HEK293 (cell line): ENCODE measurements at regions not wholly inside any gene's neighbourhood (a gene's known extent, or its start where the extent isn't known, plus 50 kb on each side); places are given as distances from the start of the nearest gene placed in this dataset.

Source experiments
- CTCF ChIA-PET: fragments of 350-600 bp; formaldehyde crosslinking; extraction: SDS; loops from one replicate; lab custom pipeline; 2021; ENCODE audit warnings: antibody characterized with exemption; lab: Yijun Ruan, JAX
- POLR2A ChIA-PET: fragments of 300-600 bp; formaldehyde crosslinking; extraction: SDS; loops from one replicate; lab custom pipeline; 2020; ENCODE audit warnings: antibody characterized with exemption, inconsistent platforms; lab: Yijun Ruan, JAX
- H3K27ac ChIP-seq: fragments of 200-500 bp; sonication (Bioruptor generic); 2 replicates; pipeline ENCODE4 v1.5.1; 2014; ENCODE audit warnings: low read depth, low read length, control low read depth, inconsistent platforms; ENCODE audit errors: extremely low read depth
- H3K36me3 ChIP-seq, 2 experiments: fragments of 200-500 bp in 1 of 2; sonication (Bioruptor generic) in 1 of 2; 1 replicate in 1 of 2; 2 replicates in 1 of 2; pipeline ENCODE4 v1.5.1; 2014 to 2017; ENCODE audit warnings: inconsistent platforms in 2 of 2, low read length in 2 of 2; ENCODE audit not compliant: control insufficient read depth in 2 of 2, insufficient read depth in 1 of 2
- H3K4me1 ChIP-seq: fragments of 200-500 bp; sonication (Bioruptor generic); 2 replicates; pipeline ENCODE4 v1.5.1; 2014; ENCODE audit warnings: mild to moderate bottlenecking, low read length, inconsistent platforms; ENCODE audit not compliant: control insufficient read depth, insufficient read depth
- H3K4me3 ChIP-seq: 2 replicates; pipeline ENCODE4 v1.5.1; 2011; ENCODE audit warnings: low read depth, mild to moderate bottlenecking, control low read depth, low read length, moderate library complexity
- H3K9me3 ChIP-seq: fragments of 200-500 bp; sonication (Bioruptor generic); 2 replicates; pipeline ENCODE4 v1.5.1; 2014; ENCODE audit warnings: low read depth, low read length, inconsistent platforms; ENCODE audit not compliant: control insufficient read depth, insufficient read depth
- BCL11A ChIP-seq: fragments of 450-650 bp; formaldehyde crosslinking; IDR thresholded peaks from 2 replicates; pipeline ENCODE4 v1.5.1; 2016; ENCODE audit warnings: low read depth, missing biosample characterization, missing genetic modification characterization
- ELK4 ChIP-seq: IDR thresholded peaks from 2 replicates; pipeline ENCODE4 v1.6.1; 2011; ENCODE audit warnings: mild to moderate bottlenecking, low read depth, low read length, borderline replicate concordance
- FEZF1 ChIP-seq: fragments of 450-650 bp; formaldehyde crosslinking; IDR thresholded peaks from 2 replicates; pipeline ENCODE4 v1.5.1; 2016; ENCODE audit warnings: missing biosample characterization, missing genetic modification characterization
- GFI1B ChIP-seq: fragments of 450-650 bp; formaldehyde crosslinking; IDR thresholded peaks from 2 replicates; pipeline ENCODE4 v1.5.1; 2016; ENCODE audit warnings: missing biosample characterization, missing genetic modification characterization
- GLIS2 ChIP-seq: fragments of 450-650 bp; formaldehyde crosslinking; IDR thresholded peaks from 2 replicates; pipeline ENCODE4 v1.5.1; 2016; ENCODE audit warnings: missing biosample characterization, missing genetic modification characterization
- HOXA7 ChIP-seq: sonication (generic); formaldehyde crosslinking; IDR thresholded peaks from 2 replicates; pipeline ENCODE4 v1.8.1; 2022; ENCODE audit warnings: missing genetic modification reagents, borderline replicate concordance
- HOXD13 ChIP-seq: sonication (generic); formaldehyde crosslinking; IDR thresholded peaks from 2 replicates; pipeline ENCODE4 v1.8.0; 2022; ENCODE audit warnings: missing genetic modification reagents, borderline replicate concordance
- KLF16 ChIP-seq: fragments of 450-650 bp; formaldehyde crosslinking; IDR thresholded peaks from 2 replicates; pipeline ENCODE4 v1.5.1; 2017; ENCODE audit warnings: missing biosample characterization, missing genetic modification characterization
- PRDM1 ChIP-seq: fragments of 450-650 bp; formaldehyde crosslinking; IDR thresholded peaks from 2 replicates; pipeline ENCODE4; 2016; ENCODE audit warnings: missing biosample characterization, missing genetic modification characterization
- ZBTB49 ChIP-seq: fragments of 450-650 bp; formaldehyde crosslinking; IDR thresholded peaks from 2 replicates; pipeline ENCODE4 v1.5.1; 2016; ENCODE audit warnings: missing biosample characterization, missing genetic modification characterization, low read depth
- ZFP3 ChIP-seq: fragments of 450-650 bp; formaldehyde crosslinking; IDR thresholded peaks from 2 replicates; pipeline ENCODE4 v1.5.1; 2016; ENCODE audit warnings: low read depth, missing biosample characterization, missing genetic modification characterization
- ZFP69B ChIP-seq: fragments of 450-650 bp; formaldehyde crosslinking; IDR thresholded peaks from 2 replicates; pipeline ENCODE4 v1.5.1; 2016; ENCODE audit warnings: missing biosample characterization, missing genetic modification characterization
- ZNF132 ChIP-seq: fragments of 450-650 bp; formaldehyde crosslinking; IDR thresholded peaks from 2 replicates; pipeline ENCODE4 v1.5.1; 2017; ENCODE audit warnings: missing biosample characterization, missing genetic modification characterization, borderline replicate concordance
- ZNF184 ChIP-seq: fragments of 450-650 bp; IDR thresholded peaks from 2 replicates; pipeline ENCODE4 v1.5.1; 2018; ENCODE audit warnings: missing biosample characterization, mild to moderate bottlenecking, missing genetic modification characterization
- ZNF248 ChIP-seq: fragments of 450-650 bp; formaldehyde crosslinking; IDR thresholded peaks from 2 replicates; pipeline ENCODE4 v1.5.1; 2017; ENCODE audit warnings: missing biosample characterization, missing genetic modification characterization
- ZNF302 ChIP-seq: fragments of 450-650 bp; formaldehyde crosslinking; IDR thresholded peaks from 2 replicates; pipeline ENCODE4 v1.5.1; 2016; ENCODE audit warnings: missing biosample characterization, missing genetic modification characterization, low read depth
- ZNF394 ChIP-seq: fragments of 450-650 bp; formaldehyde crosslinking; IDR thresholded peaks from 2 replicates; pipeline ENCODE4 v1.5.1; 2016; ENCODE audit warnings: missing biosample characterization, missing genetic modification characterization, mild to moderate bottlenecking, moderate library complexity, borderline replicate concordance
- ZNF510 ChIP-seq: fragments of 450-650 bp; formaldehyde crosslinking; IDR thresholded peaks from 2 replicates; pipeline ENCODE4 v1.5.1; 2018; ENCODE audit warnings: mild to moderate bottlenecking, missing genetic modification characterization, missing biosample characterization; ENCODE audit not compliant: insufficient replicate concordance
- ZNF558 ChIP-seq: fragments of 450-650 bp; formaldehyde crosslinking; IDR thresholded peaks from 2 replicates; pipeline ENCODE4 v1.5.1; 2016; ENCODE audit warnings: missing biosample characterization, missing genetic modification characterization
- ZNF792 ChIP-seq: fragments of 450-650 bp; formaldehyde crosslinking; IDR thresholded peaks from 2 replicates; pipeline ENCODE4 v1.5.1; 2016; ENCODE audit warnings: missing biosample characterization, missing genetic modification characterization
- ZNF830 ChIP-seq: fragments of 450-650 bp; IDR thresholded peaks from 2 replicates; pipeline ENCODE4 v1.5.0; 2018; ENCODE audit warnings: missing biosample characterization, missing genetic modification characterization, low read depth, mild to moderate bottlenecking, moderate library complexity
- ZSCAN23 ChIP-seq: fragments of 450-650 bp; formaldehyde crosslinking; IDR thresholded peaks from 2 replicates; pipeline ENCODE4 v1.5.1; 2016; ENCODE audit warnings: missing biosample characterization, missing genetic modification characterization
- TF ChIP-seq, protein P1 (sequence below): fragments of 450-650 bp; formaldehyde crosslinking; IDR thresholded peaks from 2 replicates; pipeline ENCODE4 v1.5.1; 2016; ENCODE audit warnings: missing biosample characterization, missing genetic modification characterization

DNA sequence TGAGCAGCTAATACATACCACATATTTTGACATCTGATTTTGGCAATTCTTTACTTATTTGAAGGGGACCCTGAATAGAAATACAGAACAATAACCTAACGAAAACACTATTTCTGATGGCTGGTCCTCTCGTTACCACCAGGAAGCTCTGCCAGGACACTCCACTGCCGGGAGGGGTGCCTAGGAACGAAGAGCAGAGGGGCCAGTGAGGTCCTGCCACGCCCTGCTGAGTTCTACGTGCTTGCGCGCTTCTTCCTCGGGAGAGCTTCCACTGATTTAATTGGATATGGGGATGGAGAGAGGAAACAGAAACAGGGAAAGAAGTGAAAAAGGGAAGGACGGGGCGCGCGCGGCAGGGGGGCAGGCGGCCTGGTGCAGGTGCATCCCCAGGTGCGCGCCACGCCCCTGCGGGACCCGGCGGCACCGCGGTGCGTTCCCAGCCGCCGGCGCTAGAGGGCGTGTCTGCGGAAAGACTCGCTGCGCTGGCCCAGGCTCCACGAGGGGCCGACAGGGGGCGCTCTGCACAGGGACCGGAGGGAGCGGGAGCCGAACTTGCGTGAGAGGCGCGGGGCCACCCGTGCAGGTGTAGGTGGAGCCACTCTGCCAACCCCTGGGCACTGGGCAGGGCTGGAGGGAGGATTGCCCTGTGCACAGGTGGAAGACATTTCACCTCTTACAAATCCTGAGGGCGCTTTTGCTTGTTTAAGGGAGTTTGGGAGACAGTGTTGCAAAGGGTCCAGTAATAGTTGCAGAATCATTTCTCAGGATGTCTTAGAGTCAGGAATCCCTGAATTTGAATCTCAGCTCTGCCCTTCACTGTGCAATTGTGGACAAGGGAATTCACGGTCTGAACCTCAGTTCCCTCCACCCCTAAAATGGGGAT, 986.3 kb upstream of the TMEM132C start (continued):
- no peak for TF ChIP-seq ZFP3

- Histone ChIP-seq H3K4me1 (no peaks in the 10 kb centered on the region), H3K36me3 (no peaks in the 10 kb centered on the region), H3K27ac (no peak overlapping the region), H3K9me3 (no peaks in the 10 kb centered on the region), H3K4me3 (no peak overlapping the region)
- ChIA-PET POLR2A (no interaction called here), CTCF (interaction anchor here (0.6 to 1.5 kb wide), 5 partner anchors 8 to 1982 kb away, joined by 3 to 5 read pairs (median 3); no protein-coding TSS in a partner anchor)
- TF ChIP-seq ZBTB49 (tag by site-specific recombination) (no peak), ZNF558 (tag by site-specific recombination) (no peak), ZFP3 (no peak), GFI1B (tag by site-specific recombination) (no peak), PRDM1 (tag by site-specific recombination) (no peak), ZNF248 (tag by site-specific recombination) (no peak), GLIS2 (tag by site-specific recombination) (no peak), ZNF184 (no peak), ZSCAN23 (no peak)
Observed at GRCh38 chr12:127282786-127283565, 984.0 kb upstream of the TMEM132C start.

- CTCF ChIA-PET, result interaction anchor here (1.0 kb wide), 1 partner anchor 9 kb away, joined by 3 read pairs; no protein-coding TSS in a partner anchor
Observed at GRCh38 chr12:127284021-127284420, 982.9 kb upstream of the TMEM132C start.

DNA sequence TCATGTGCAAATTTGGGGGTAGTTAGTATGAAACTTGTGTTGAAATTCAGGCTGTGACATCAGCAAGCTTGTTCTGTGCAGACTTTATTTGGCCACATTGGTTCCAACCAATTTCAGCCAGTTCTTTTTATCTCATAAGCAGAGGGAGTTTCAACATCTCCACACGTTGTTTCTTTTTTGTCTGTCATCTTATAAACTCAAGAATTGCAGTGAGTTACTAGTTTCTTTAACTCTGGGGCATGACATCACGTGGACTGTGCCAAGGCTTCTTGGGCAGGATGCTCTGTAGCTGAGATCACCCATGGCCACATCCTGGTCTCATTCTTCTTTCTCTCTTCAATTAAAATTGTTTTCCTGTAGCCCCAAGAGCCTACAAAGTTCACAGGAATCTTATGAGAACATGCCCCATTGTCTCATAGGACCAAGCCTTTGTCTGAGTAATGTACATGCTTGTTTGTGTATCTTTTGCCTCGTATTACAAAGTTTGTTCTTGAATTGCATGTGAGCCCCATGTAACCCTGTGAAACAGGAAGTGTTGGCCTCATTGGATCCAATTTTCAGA, 982.0 kb upstream of the TMEM132C start:
- Histone ChIP-seq H3K4me1 (no peaks in the 10 kb centered on the region), H3K9me3 (no peaks in the 10 kb centered on the region), H3K4me3 (no peak overlapping the region), H3K27ac (no peak overlapping the region), H3K36me3 (no peaks in the 10 kb centered on the region)
- POLR2A ChIA-PET, result no interaction called here
- CTCF ChIA-PET, result interaction anchor here (1.0 kb wide), 1 partner anchor 9 kb away, joined by 3 read pairs; no protein-coding TSS in a partner anchor
- TF ChIP-seq FEZF1 (tag by site-specific recombination), result no peak
- TF ChIP-seq, protein P1, sequence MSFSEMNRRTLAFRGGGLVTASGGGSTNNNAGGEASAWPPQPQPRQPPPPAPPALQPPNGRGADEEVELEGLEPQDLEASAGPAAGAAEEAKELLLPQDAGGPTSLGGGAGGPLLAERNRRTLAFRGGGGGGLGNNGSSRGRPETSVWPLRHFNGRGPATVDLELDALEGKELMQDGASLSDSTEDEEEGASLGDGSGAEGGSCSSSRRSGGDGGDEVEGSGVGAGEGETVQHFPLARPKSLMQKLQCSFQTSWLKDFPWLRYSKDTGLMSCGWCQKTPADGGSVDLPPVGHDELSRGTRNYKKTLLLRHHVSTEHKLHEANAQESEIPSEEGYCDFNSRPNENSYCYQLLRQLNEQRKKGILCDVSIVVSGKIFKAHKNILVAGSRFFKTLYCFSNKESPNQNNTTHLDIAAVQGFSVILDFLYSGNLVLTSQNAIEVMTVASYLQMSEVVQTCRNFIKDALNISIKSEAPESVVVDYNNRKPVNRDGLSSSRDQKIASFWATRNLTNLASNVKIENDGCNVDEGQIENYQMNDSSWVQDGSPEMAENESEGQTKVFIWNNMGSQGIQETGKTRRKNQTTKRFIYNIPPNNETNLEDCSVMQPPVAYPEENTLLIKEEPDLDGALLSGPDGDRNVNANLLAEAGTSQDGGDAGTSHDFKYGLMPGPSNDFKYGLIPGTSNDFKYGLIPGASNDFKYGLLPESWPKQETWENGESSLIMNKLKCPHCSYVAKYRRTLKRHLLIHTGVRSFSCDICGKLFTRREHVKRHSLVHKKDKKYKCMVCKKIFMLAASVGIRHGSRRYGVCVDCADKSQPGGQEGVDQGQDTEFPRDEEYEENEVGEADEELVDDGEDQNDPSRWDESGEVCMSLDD (tag by site-specific recombination), result no peak
- no peak for TF ChIP-seq BCL11A
- no peak for TF ChIP-seq GLIS2 (tag by site-specific recombination)
- TF ChIP-seq ZFP69B (tag by site-specific recombination), result no peak
- no peak for TF ChIP-seq ZNF302
- no peak for TF ChIP-seq ZNF394 (tag by site-specific recombination)
- no peak for TF ChIP-seq HOXD13
- TF ChIP-seq ZNF132, result no peak

More at GRCh38 chr12:127284021-127284420, 982.9 kb upstream of the TMEM132C start:
- Histone ChIP-seq H3K9me3 (no peaks in the 10 kb centered on the region), H3K4me1 (no peaks in the 10 kb centered on the region), H3K36me3 (no peaks in the 10 kb centered on the region), H3K4me3 (no peak overlapping the region), H3K27ac (no peak overlapping the region)
- POLR2A ChIA-PET, result no interaction called here
- TF ChIP-seq ZNF830 (no peak), ELK4 (no peak), ZNF510 (tag by site-specific recombination) (no peak), KLF16 (tag by site-specific recombination) (no peak), ZNF792 (tag by site-specific recombination) (no peak), HOXA7 (CRISPR knock-in tag) (no peak)
